Spleen (tissue), 11 donors: ENCODE measurements at regions not wholly inside any gene's neighbourhood (a gene's known extent, or its start where the extent isn't known, plus 50 kb on each side); places are given as distances from the start of the nearest gene placed in this dataset.
A peak's percentile ranks its signal among the peaks of the same experiment; 100 is the strongest.
"Not testable (repeated sequence)": the region's sequence is repeated elsewhere in the genome, so short reads cannot be mapped to it uniquely, and the experiment has no call there.

Experiments
- DNase-seq: peaks from one replicate; pipeline ENCODE4 v3.0.0-alpha.2; 2020
- H3K27ac ChIP-seq, 8 donors: fragments of 200-600 bp; sonication (generic) in 7 of 8; 1 replicate in 4 of 8; 2 replicates in 4 of 8; pipeline versions ENCODE4 v1.5.0 to v1.8.0; 2016 to 2021; ENCODE audit warnings: inconsistent platforms in 4 of 8, mild to moderate bottlenecking in 4 of 8, moderate library complexity in 1 of 8
- H3K27me3 ChIP-seq, 7 donors: fragments of 200-600 bp; sonication (generic) in 6 of 7; replicated peaks in 1 of 7; 1 replicate in 4 of 7; 2 replicates in 3 of 7; pipeline versions ENCODE4 v1.5.0 to v1.8.0; 2016 to 2021; ENCODE audit warnings: inconsistent platforms in 3 of 7, mild to moderate bottlenecking in 1 of 7
- H3K36me3 ChIP-seq, 6 donors: fragments of 200-600 bp; sonication (generic) in 5 of 6; 1 replicate in 4 of 6; 2 replicates in 2 of 6; pipeline versions ENCODE4 v1.5.0 to v1.8.0; 2016 to 2021; ENCODE audit warnings: inconsistent platforms in 2 of 6
- H3K4me1 ChIP-seq, 6 donors: fragments of 200-600 bp; sonication (generic) in 5 of 6; 1 replicate in 3 of 6; 2 replicates in 3 of 6; pipeline versions ENCODE4 v1.5.0 to v1.8.0; 2016 to 2021; ENCODE audit warnings: inconsistent platforms in 3 of 6
- H3K4me3 ChIP-seq, 8 donors: fragments of 200-600 bp; sonication (generic) in 7 of 8; 1 replicate in 4 of 8; 2 replicates in 4 of 8; pipeline versions ENCODE4 v1.5.0 to v1.8.0; 2016 to 2021; ENCODE audit warnings: inconsistent platforms in 4 of 8, mild to moderate bottlenecking in 4 of 8, moderate library complexity in 2 of 8
- H3K9me3 ChIP-seq, 8 donors: fragments of 200-600 bp; sonication (generic) in 7 of 8; 1 replicate in 4 of 8; 2 replicates in 4 of 8; pipeline versions ENCODE4 v1.5.0 to v1.8.0; 2016 to 2021; ENCODE audit warnings: inconsistent platforms in 4 of 8
- CTCF ChIP-seq, 11 experiments: fragments of 200-600 bp in 7 of 11; fragments of 450-650 bp in 4 of 11; sonication (generic) in 4 of 11; IDR thresholded peaks in 8 of 11; conservative IDR thresholded peaks in 3 of 11; 1 replicate in 7 of 11; 2 replicates in 4 of 11; pipeline versions ENCODE4 v1.4.0 to v1.8.0; 2016 to 2021; ENCODE audit warnings: antibody characterized with exemption in 11 of 11, inconsistent platforms in 4 of 11, mild to moderate bottlenecking in 1 of 11
- POLR2A ChIP-seq, 3 donors: fragments of 450-650 bp; IDR thresholded peaks; one replicate each; pipeline ENCODE4 v1.5.1; 2017; ENCODE audit warnings: antibody characterized with exemption in 3 of 3, mild to moderate bottlenecking in 1 of 3
- POLR2AphosphoS5 ChIP-seq, 3 donors: sonication (generic); formaldehyde crosslinking; IDR thresholded peaks; one replicate each; pipeline ENCODE4 v1.5.1; 2017; ENCODE audit warnings: antibody characterized with exemption in 3 of 3
- WGBS, 5 donors: extraction: QIAGEN DNeasy Blood & Tissue Kit in 3 of 5; methylation state at CpG; one replicate each; pipeline versions ENCODE4 v1.1.5 to v1.1.7; 2013 to 2018; 5-methylcytosine and 5-hydroxymethylcytosine counted together
- intact Hi-C: fragments of 100-400 bp; cut with DNase I; formaldehyde crosslinking; loops from one replicate; pipeline ENCODE4 v1.15.0; 2023; ENCODE audit warnings: low total_unique reads
- donor health status: healthy with polysubstance abuse.
- donor health status: DM: no; HTN: no; CAD: no; lungs with moderate emphysema.
- donor health status: DM: no; HTN: no; CAD: no.
- donor health status: Bipolar disorder and iron deficiency.
- donor health status: healthy.
- donor health status: DM: no; HTN: no; CAD: no.
- donor health status: DM: yes; HTN: yes; CAD: no.

GRCh38 chrX:101823236-101823635 lies 108.6 kb downstream of the ZMAT1 start:
- Histone ChIP-seq H3K9me3 (peaks cover 0 to 4% (median under 1%) of the 10 kb centered on the region in 8 donors), H3K4me1 (no peaks in the 10 kb centered on the region), H3K27me3 (peaks cover 0 to 8% (median 3%) of the 10 kb centered on the region in 7 donors), H3K4me3 (no peak overlapping the region), H3K36me3 (no peaks in the 10 kb centered on the region), H3K27ac (no peak overlapping the region)
- 51 to 100% (median 56%) methylated on average over 1 to 2 of the region's 2 CpGs for WGBS, 5 donors
- intact Hi-C loops: no loop called here
- TF ChIP-seq CTCF (IDR thresholded peaks at IDR 0.05 in 8 of 11, conservative IDR thresholded peaks at IDR 0.05 in 3 of 11): no peak
- no peak for TF ChIP-seq POLR2AphosphoS5 (IDR thresholded peaks at IDR 0.05)
- TF ChIP-seq POLR2A (IDR thresholded peaks at IDR 0.05): no peak
- DNase-seq: no peak

- intact Hi-C loops, H3K27ac ChIP-seq, H3K4me1 ChIP-seq, H3K36me3 ChIP-seq, H3K4me3 ChIP-seq, DNase-seq: not testable (repeated sequence)
- H3K27me3 ChIP-seq: peaks cover 0 to 11% (median 0%) of the 10 kb centered on the region in 7 donors
- 83 to 100% (median 95%) methylated on average over 1 of the region's 1 CpG for WGBS, 5 donors
- peaks cover 0 to 20% (median 9%) of the 10 kb centered on the region in 8 donors for H3K9me3 ChIP-seq
Measured at GRCh38 chrX:101817739-101818138, 114.1 kb downstream of the ZMAT1 start.

- no peak for TF ChIP-seq POLR2A (IDR thresholded peaks at IDR 0.05)
- TF ChIP-seq CTCF (IDR thresholded peaks at IDR 0.05 in 8 of 11, conservative IDR thresholded peaks at IDR 0.05 in 3 of 11): no peak
- TF ChIP-seq POLR2AphosphoS5 (IDR thresholded peaks at IDR 0.05): no peak
- no peak for DNase-seq
- H3K36me3 ChIP-seq: no peaks in the 10 kb centered on the region
- H3K4me3 ChIP-seq: no peak overlapping the region
- H3K27ac ChIP-seq: no peak overlapping the region
- intact Hi-C loops: no loop called here
- peaks cover 0 to 10% (median 0%) of the 10 kb centered on the region in 7 donors for H3K27me3 ChIP-seq
- peaks cover 0 to 16% (median 9%) of the 10 kb centered on the region in 8 donors for H3K9me3 ChIP-seq
- H3K4me1 ChIP-seq: no peaks in the 10 kb centered on the region
- 69 to 89% (median 85%) methylated on average over 3 to 6 of the region's 6 CpGs; no CpG with 5 or more reads in 1 of the 5 donors for WGBS, 5 donors
Measured at GRCh38 chrX:101813200-101813599, 118.6 kb downstream of the ZMAT1 start.

- Histone ChIP-seq H3K36me3 (no peaks in the 10 kb centered on the region), H3K4me3 (no peak overlapping the region), H3K27ac (no peak overlapping the region), H3K4me1 (no peaks in the 10 kb centered on the region), H3K9me3 (peaks cover 0 to 6% (median 0%) of the 10 kb centered on the region in 8 donors), H3K27me3 (no peaks in the 10 kb centered on the region)
- 9 to 33% (median 18%) methylated on average over 2 of the region's 2 CpGs for WGBS, 5 donors
- intact Hi-C loops: no loop called here
- TF ChIP-seq POLR2AphosphoS5 (IDR thresholded peaks at IDR 0.05): no peak
- TF ChIP-seq CTCF (IDR thresholded peaks at IDR 0.05 in 8 of 11, conservative IDR thresholded peaks at IDR 0.05 in 3 of 11): peak in 9 of 11 experiments; percentile 13 to 67 (median 40)
- DNase-seq: no peak
Measured at GRCh38 chrX:101803451-101803850, 128.4 kb downstream of the ZMAT1 start.

- Histone ChIP-seq H3K27me3 (no peaks in the 10 kb centered on the region), H3K4me1 (no peaks in the 10 kb centered on the region), H3K4me3 (peak overlapping the region in 2 of 8 donors; percentile 15 to 50), H3K27ac (no peak overlapping the region), H3K9me3 (no peaks in the 10 kb centered on the region), H3K36me3 (no peaks in the 10 kb centered on the region)
- DNase-seq: peak; percentile 88
- no peak for TF ChIP-seq POLR2AphosphoS5 (IDR thresholded peaks at IDR 0.05)
- TF ChIP-seq CTCF (IDR thresholded peaks at IDR 0.05 in 8 of 11, conservative IDR thresholded peaks at IDR 0.05 in 3 of 11): peak; percentile 62 to 88 (median 80)
- TF ChIP-seq POLR2A (IDR thresholded peaks at IDR 0.05): no peak
- WGBS, 5 donors: 0 to 26% (median 4%) methylated on average over 3 of the region's 3 CpGs
- intact Hi-C loops: loop anchor here (5.0 kb wide), 2 partner anchors 202 to 382 kb away; no protein-coding TSS in a partner anchor
Measured at GRCh38 chrX:101799387-101799786, 132.4 kb downstream of the ZMAT1 start.
